NAMALWA (cell line): ENCODE measurements at regions not wholly inside any gene's neighbourhood (a gene's known extent, or its start where the extent isn't known, plus 50 kb on each side); places are given as distances from the start of the nearest gene placed in this dataset.

Experiments used
- DNase-seq: peaks from one replicate; pipeline ENCODE4 v3.0.0-alpha.2; 2015; ENCODE audit warnings: low spot score

DNA sequence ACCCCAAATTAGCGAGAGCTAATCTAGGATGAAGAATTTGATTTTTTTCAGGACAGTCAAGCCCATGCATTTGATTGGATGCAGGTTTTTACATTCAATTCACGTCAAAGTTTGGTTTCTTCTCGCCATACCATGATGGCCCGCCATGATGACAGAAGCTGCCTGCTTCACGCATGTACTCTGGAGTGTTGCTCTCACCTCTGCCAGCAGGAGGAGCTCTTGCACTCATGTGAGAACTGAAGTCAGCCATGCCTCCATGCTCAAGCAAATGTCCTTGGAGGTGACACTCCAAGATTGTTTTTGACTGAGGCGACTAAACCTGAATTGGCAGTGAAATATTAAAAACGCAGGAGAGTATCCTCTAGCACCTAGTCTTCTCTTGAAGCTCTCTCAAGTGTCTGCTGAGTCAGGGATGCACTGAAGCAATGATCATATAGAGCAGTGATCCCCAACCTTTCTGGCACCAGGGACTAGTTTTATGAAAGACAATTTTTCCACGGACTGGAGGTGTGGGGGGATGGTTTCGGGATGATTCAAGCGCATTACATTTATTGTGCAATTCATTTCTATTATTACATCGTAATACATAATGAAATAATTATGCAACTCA is 120.9 kb downstream of the SAMMSON start:
- DNase-seq: peak; percentile 81

DNA sequence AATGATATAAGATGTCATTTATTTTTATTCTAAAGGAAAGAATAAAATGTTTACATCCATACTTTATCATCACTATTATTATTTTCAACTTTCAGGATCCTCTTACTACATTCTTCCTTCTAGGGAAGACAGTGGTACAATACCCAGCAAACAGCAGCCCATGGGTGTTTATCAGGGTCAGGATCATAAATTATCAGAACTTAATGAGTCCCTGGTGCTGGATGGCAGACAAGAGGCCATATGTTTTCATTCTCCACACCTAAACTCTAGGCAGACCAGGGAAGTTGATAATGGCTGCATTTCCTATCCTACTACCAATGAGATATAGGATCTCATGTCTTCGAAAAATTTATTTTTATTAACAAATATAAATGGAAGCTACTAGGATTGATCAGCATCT is 127.7 kb downstream of the SAMMSON start:
- no peak for DNase-seq

DNA sequence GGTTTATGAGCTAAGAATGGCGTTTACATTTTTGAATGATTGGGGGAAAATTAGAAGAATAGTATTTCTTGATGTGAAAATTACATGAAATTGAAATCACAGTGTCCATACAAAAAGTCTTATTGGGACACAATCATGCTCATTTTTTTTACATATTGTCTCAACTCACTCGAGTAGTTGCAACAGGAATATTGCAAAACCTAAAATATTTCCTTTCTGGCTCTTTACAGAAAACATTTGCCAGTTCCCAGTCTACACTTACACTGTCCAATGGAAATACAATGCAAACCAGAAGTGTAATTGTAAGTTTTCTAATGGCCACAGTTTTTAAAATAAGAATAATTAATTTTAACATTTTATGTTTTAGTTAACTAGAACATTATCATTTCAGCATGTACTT is 137.8 kb downstream of the SAMMSON start:
- no peak for DNase-seq

DNA sequence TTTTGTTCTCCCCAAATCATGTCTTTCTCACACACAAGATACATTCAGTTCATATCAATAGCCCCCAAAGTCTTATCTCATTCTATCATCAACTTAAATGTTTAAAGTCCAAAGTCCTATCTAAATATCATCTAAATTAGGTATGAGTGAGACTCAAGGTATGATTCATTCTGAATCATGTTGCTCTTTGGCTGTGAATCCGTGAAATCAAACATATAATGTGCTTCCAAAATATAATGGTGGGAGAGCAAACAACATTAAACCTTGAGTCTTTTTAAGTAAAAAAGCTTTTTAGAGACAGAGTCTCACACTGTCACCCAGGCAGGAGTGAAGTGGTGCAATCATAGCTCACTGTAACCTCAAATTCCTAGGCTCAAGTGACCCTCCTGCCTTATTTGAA is 139.1 kb downstream of the SAMMSON start:
- DNase-seq: no peak
